CD4-positive, alpha-beta T cell treated with Interferon gamma for 1 hour (primary cell): ENCODE measurements at regions not wholly inside any gene's neighbourhood (a gene's known extent, or its start where the extent isn't known, plus 50 kb on each side); places are given as distances from the start of the nearest gene placed in this dataset.
"Not testable (repeated sequence)": the region's sequence is repeated elsewhere in the genome, so short reads cannot be mapped to it uniquely, and the experiment has no call there.

Experiments
- DNase-seq: peaks from one replicate; pipeline ENCODE4 v3.0.0-alpha.2; 2020

DNA sequence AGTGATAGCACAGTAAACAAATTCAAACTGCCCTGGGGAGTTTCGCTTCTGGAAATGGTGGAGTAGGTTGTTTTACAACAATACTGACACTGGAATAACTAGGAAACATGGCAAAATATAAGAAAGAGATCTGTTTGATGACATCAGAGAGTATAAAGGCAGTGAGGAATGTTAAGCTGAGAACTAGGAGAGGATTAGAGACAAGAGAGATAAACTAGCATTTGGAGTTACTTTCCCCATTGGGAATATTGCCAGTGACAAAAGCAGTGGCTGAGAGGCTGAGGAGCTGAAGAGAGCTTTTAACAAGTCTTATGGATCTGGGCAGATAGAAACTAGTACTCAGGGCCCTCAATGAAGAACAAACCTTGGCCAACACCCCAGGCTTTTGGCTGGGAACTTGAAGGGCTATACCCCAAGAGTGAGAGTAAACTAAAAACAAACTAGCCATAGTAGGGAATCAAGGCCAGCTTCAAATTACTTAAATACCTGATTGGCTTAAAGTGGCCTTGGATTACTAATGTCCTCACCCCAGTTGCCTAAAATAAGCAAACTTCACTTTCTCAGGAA is 280.4 kb downstream of the KLF13 start:
- DNase-seq: no peak

DNA sequence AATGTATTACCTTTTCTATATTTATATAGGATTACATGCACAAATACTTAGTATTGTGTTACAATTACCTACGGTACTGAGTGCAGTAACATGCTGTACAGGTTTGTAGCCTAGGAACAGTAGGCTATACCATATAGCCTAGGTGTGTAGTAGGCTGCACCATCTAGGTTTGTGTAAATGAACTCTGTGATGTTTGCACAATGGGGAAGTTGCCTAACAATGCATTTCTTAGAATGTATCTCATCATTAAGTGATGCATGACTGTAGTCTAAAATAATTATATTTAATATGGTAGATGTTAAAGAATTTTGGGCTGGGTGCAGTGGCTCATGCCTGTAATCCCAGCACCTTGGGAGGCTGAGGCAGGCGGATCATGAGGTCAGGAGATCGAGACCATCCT is 281.0 kb downstream of the KLF13 start:
- no peak for DNase-seq

DNA sequence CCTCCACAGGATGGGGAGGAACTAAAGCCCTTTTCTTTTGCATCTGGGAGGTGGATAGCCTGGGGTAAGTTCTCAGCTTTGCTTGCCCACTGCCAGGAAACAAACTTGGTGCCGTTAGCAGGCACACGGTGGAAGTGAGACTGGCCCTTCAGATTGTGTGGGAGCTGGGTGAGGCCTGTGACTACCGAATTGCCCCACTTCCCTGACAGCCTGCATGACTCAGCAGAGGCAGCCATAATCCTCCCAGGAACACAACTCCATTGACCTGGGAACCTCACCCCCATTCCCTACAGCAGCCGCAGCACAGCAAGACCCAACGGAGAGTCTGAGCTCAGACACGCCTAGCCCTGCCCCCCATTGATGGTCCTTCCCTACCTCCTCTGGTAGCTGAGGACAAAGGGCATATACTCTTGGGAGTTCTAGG is 282.6 kb downstream of the KLF13 start:
- DNase-seq: no peak

DNA sequence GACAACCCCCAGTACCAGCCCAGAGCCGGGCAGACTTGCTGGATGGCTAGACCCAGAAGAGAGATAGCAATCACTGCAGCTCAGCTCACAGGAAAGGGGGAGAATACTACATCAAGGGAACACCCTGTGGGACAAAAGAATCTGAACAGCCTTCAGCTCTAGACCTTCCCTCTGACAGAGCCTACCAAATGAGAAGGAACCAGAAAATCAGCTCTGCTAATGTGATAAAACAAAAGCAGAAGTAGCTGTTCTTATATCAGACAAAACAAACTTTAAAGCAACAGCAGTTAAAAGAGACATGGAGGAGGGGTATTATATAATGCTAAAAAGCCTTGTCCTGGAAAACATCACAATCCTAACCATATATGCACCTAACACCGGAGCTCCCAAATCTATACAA is 283.3 kb downstream of the KLF13 start:
- no peak for DNase-seq

DNA sequence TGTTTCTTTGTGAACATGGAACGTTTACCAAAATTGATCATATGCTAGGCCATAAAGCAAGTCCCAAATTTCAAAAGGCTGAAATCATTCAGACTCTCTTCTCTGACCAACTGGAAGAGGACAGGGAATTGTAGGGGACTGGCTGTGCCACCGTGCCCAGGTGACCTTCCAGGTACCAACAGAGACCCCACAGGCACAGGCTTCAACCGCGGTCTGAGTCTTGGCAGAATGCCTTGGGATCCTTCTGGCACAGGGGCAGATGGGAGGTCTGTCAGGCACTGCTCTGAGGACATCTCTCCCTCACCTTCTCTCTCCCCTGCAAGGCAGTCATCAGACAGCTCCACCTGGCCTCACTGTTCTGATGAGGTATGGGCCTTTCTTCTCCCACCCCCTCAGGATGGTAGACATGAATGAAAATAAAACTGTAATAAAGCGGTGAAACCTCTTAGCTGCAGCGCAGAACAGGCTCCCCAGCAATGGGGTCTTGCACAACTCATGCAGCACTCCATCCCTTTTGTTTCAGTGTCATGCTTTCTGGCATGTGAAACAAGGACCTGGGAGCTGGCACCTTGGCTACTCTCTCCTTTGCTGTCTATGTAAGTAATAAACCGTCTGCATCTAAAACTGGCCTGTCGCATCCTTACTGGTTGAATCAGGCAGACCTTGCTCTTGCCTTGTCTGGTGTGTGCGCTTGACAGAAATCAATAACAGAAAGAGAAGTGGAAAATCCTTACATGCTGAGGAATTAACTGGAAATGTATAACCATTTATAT is 289.2 kb downstream of the KLF13 start:
- DNase-seq: no peak

DNA sequence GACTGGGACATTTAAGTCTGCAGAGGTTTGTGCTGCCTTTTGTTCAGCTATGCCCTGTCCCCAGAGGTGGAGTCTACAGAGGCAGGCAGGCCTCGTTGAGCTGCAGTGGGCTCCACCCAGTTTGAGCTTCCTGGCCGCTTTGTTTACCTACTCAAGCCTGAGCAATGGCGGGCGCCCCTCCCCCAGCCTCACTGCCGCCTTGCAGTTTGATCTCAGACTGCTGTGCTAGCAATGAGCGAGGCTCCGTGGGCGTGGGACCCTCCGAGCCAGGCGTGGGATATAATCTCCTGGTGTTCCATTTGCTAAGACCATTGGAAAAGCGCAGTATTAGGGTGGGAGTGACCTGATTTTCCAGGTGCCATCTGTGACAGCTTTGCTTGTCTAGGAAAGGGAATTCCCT is 296.7 kb downstream of the KLF13 start:
- not testable (repeated sequence) for DNase-seq

- DNase-seq: not testable (repeated sequence)
Observed at GRCh38 chr15:31624115-31624514, 297.5 kb downstream of the KLF13 start.

- not testable (repeated sequence) for DNase-seq
Observed at GRCh38 chr15:31635715-31636114, 309.1 kb downstream of the KLF13 start.

DNA sequence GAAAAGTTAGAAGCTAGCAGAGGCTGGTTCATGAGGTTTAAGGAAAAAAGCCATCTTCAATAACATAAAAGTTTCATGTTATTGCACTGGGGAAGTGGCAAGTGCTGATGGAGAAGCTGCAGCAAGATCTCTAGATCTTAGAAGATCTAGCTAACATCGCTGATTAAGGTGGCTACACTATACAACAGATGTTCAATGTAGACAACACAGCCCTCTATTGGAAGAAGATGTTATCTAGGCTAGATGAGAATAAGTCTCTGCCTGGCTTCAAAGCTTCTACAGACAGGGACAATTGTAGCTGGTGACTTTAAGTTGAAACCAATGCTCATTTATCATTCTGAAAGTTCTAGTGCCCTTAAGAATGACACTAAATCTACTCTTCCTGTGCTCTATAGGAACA is 310.3 kb downstream of the KLF13 start:
- DNase-seq: not testable (repeated sequence)

- not testable (repeated sequence) for DNase-seq
Observed at GRCh38 chr15:31643955-31644354, 317.3 kb downstream of the KLF13 start.

GRCh38 chr15:31644761-31645160 is 318.1 kb downstream of the KLF13 start:
- not testable (repeated sequence) for DNase-seq

DNA sequence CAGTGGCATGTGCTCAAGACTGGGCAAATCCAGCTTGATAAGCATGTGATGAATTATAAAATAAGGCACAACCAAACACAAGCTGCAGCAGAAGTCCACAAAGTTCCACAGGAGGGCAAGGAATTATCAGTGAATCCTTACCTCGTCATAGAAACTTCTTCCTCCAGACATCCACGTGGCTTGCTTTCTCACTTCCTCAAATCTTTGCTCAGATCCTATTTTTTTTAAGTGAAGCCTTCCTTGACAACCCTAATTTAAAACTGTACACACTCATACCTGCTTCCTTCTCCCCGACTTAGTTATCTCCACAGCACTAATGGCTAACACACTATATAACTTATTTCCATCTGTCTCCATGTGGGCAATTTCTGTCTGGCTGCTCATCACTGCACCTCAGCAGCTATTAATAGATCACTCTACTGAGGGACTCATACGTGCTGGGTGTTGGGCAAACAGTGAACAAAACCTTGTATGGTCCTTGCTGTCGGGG is 320.7 kb downstream of the KLF13 start:
- DNase-seq: not testable (repeated sequence)

GRCh38 chr15:31649634-31650033 is 323.0 kb downstream of the KLF13 start:
- DNase-seq: not testable (repeated sequence)

- peak; percentile 26 for DNase-seq
Observed at GRCh38 chr15:31650055-31650701, 323.5 kb downstream of the KLF13 start.

DNA sequence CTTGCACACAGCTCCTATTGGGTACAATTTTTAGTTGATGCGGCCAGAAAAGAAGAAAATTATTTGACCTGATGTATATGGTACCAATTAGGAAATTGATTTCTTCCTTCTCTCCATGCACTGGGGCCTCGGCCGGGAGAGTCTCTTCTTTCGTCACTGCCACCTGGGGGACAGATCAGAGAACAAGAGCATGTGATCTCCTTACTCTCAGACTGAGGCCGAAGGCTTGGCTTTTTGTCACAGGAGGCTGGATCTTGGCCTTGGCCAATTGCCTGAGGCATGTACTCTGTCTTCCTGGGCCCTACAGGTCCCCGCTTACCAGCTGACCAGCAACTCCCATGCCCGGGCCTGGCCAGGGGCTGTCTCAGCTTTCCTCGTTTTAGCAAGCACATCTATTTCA is 330.3 kb downstream of the KLF13 start:
- not testable (repeated sequence) for DNase-seq

DNA sequence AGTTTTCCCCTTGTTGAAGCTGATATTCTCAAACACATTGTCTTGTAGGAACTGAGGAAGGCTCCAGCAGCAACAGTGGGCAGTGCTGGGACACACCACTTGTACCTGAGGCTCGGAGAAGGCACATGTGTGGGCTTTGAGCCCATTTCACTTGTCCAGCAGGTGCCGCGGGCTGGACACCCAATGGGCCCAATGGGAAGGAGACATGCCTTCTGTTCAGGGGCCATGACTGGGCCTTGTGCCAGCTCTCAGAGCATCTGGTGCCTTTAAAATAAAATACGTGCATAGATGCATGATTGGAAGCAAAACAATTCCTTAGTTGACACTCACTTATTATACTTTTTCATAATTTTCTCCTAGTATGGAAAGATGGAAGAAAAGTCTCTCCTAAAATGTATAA is 334.2 kb downstream of the KLF13 start:
- DNase-seq: no peak

- not testable (repeated sequence) for DNase-seq
Observed at GRCh38 chr15:31665732-31666131, 339.1 kb downstream of the KLF13 start.

GRCh38 chr15:31669158-31669908 is 342.7 kb downstream of the KLF13 start:
- DNase-seq: not testable (repeated sequence)

DNA sequence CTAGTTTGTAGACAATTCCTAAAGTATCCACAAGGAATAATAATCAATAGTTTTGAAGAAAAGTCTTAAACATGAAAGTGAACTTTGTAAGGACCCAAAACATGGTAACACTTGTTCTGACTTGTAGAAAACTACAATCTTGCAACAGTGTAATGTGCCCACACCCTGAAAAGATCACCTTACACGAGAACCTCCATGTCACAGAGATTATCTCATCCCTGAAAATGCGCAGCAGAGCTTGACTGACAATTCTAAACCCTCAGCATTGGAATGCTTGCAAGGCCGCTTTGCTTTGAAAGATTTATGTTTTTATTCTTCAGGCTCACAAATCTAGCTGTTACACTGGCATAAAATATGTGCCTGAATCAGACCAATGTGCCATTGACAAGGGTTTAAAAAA is 346.6 kb downstream of the KLF13 start:
- not testable (repeated sequence) for DNase-seq

GRCh38 chr15:31681529-31682259 is 348.6 kb upstream of the CHRNA7 start:
- not testable (repeated sequence) for DNase-seq

DNA sequence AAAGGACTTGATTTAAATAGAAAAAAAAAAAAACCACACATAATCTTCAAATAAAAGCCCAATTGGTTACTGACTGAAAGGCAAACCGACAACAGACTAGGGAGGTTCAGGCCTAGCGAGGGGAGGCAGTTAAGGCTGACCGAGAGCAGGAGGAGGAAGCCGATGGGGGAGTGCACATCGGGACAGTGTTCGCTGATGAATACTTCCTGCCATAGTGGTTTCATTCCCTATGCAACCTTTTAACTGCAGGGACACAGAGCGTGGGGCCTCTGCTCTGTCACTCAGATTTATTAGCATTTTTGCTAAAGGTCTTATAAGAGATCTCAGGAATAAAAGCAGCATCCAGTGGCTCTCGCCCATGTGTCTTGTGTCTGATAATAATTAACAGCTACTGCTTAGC is 343.2 kb upstream of the CHRNA7 start:
- DNase-seq: not testable (repeated sequence)

DNA sequence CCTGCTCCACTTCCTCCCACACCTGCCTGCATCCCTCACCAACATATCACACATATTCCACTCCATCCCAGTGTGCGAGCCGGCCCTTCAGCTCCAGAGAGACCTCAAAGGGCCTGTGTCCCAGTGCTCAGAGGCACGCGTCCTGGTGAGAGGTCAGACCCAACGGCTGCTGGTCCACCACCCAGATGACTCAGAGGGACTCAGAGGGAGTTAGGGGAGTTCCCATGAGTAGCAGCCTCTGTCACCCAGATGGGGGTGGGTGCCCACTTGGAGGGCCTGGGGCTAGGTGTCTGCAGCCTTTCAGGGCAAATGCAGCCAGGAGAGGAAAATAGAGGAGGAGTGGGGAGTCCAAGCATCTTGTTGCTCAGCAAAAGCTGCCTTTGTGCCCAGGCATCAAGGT is 333.8 kb upstream of the CHRNA7 start:
- not testable (repeated sequence) for DNase-seq
